ENCODE measurements at regions not wholly inside any gene's neighbourhood (a gene's known extent, or its start where the extent isn't known, plus 50 kb on each side); places are given as distances from the start of the nearest gene placed in this dataset.

DNA sequence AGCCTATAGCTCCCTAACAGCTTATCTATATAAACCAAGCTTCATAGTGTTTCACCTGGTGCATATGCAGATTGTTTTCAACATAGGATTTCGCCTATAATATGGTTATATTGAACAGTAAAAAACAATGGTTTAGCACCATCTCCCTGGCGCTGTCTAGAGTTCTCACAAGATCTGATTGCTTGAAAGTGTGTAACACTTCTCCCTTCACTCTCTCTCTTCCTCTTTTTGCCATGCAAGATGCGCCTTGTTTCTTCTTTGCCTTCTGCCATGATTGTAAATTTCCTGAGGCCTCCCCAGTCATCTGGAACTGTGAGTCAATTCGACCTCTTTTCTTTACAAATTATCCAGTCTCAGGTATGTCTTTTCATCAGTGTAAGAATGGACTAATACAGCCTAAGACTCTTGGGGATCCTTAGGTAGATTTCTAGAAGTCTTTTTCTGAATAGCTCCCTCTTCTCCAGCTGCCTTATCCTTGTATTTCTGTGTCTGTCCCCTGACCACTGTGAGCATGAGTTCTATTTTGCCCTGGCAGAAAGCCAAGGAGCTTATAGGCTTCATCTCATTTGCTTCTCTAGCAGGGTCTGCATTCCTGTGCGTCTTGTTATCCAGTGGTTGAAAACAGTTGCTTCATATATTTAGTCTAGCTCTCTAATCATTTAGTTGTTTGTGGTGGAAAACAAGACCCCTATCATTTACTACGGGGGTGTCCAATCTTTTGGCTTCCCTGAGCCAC, 401.6 kb downstream of the GPD2 start:
- H3K4me3 Mint-ChIP-seq = no peak overlapping the region
- ATAC-seq (replicated peaks; ENCODE audit: extremely low read depth, poor library complexity, severe bottlenecking) = no peak

DNA sequence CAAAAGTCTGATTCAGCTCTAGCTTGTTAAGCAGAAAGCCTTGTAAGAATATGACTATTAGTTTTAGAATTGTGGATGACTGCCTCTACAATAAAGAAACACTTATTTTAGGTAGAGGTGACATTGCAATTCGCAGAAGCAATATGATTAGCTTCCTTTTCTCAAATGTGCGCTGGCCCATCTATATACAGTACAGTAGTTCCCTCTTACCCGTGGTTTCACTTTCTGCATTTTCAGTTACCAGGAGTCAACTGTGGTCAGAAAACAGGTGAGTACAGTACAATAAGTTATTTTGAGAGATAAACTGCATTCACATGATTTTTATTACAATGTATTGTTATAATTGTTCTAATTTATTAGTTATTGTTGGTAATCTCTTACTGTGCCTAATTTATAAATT, 405.1 kb downstream of the GPD2 start:
- Mint-ChIP-seq H3K27me3 (no peaks in the 10 kb centered on the region), H3K4me1 (no peaks in the 10 kb centered on the region), H3K4me3 (no peak overlapping the region), H3K36me3 (ENCODE audit: insufficient read depth) (no peaks in the 10 kb centered on the region), H3K27ac (ENCODE audit: low read depth) (no peak overlapping the region), H3K9me3 (peaks cover 6% of the 10 kb centered on the region)
- no peak for ATAC-seq (replicated peaks; ENCODE audit: extremely low read depth, poor library complexity, severe bottlenecking)
- DNase-seq (ENCODE audit: low spot score in 2 of 2) = no peak

More for the DNA sequence above, 401.6 kb downstream of the GPD2 start:
- H3K27me3 Mint-ChIP-seq = no peaks in the 10 kb centered on the region
- no peaks in the 10 kb centered on the region for H3K36me3 Mint-ChIP-seq (ENCODE audit: insufficient read depth)
- DNase-seq (ENCODE audit: low spot score in 2 of 2) = no peak
- H3K9me3 Mint-ChIP-seq = peaks cover 6% of the 10 kb centered on the region
- no peak overlapping the region for H3K27ac Mint-ChIP-seq (ENCODE audit: low read depth)
- no peaks in the 10 kb centered on the region for H3K4me1 Mint-ChIP-seq

DNA sequence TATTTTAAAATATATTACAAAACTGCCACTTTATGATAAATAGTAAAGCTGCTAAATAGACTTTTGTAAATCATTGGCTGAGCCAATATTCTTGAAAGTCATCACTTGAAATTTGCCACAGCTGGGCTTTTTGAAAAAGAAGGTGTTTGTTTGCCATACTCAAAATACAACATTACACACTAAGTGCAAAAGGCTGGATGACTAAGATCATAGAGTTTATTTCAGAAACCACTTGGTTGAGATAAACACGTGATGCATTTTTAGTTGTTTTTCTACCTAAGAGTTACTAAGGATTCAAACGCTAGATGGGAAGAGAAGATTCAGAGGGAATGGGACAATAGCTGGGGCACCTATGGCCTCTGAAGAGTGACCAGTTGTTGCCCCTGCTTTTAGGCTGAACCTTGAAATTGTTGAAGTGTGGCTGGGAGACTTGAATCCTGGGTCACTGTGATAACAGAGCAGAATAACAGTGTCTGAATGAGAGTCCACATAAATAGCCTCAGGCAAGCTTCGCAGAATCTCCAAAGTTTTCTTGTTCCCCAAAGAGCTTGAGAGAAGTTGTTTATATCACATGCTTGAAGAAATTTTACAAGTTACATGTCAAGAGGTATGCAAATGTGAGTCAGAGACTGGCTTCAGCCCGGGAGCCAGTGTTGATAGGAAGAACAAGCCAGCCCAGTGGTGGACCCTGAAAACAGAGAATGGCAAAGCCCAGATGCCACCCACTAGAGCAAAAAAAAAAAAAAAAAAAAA, 409.8 kb downstream of the GPD2 start:
- H3K27ac Mint-ChIP-seq (ENCODE audit: low read depth) = no peak overlapping the region
- ATAC-seq (replicated peaks; ENCODE audit: extremely low read depth, poor library complexity, severe bottlenecking) = no peak
- H3K4me1 Mint-ChIP-seq = no peaks in the 10 kb centered on the region
- no peak for DNase-seq (ENCODE audit: low spot score in 2 of 2)
- H3K27me3 Mint-ChIP-seq = no peaks in the 10 kb centered on the region
- H3K9me3 Mint-ChIP-seq = no peaks in the 10 kb centered on the region
- H3K4me3 Mint-ChIP-seq = no peak overlapping the region
- no peaks in the 10 kb centered on the region for H3K36me3 Mint-ChIP-seq (ENCODE audit: insufficient read depth)

DNA sequence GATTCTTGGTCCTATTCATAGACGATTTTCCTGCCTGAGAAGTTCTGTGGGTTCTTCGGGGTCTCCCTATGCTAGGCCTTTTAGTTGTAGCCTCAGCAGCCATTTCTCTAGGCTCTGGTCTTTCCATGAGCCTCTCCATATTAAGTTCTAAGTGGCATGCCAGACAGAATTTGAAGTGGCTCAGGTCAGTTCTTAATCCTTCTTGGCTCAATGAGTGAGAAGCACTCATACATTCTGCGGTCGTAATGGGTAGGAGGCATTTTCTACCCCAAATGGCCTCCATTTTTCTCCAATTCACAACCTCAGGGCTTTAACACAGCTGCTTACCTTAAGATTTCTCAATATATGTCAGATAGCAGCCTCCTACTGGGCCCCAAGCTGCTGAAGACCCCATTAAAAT, 405.3 kb upstream of the GALNT5 start:
- ATAC-seq (replicated peaks; ENCODE audit: extremely low read depth, poor library complexity, severe bottlenecking) (no peak), DNase-seq (ENCODE audit: low spot score in 2 of 2) (no peak)
- no peak overlapping the region for H3K27ac Mint-ChIP-seq (ENCODE audit: low read depth)
- no peaks in the 10 kb centered on the region for H3K4me1 Mint-ChIP-seq
- H3K36me3 Mint-ChIP-seq (ENCODE audit: insufficient read depth) = no peaks in the 10 kb centered on the region
- H3K9me3 Mint-ChIP-seq = no peaks in the 10 kb centered on the region
- H3K27me3 Mint-ChIP-seq = no peaks in the 10 kb centered on the region
- H3K4me3 Mint-ChIP-seq = no peak overlapping the region

DNA sequence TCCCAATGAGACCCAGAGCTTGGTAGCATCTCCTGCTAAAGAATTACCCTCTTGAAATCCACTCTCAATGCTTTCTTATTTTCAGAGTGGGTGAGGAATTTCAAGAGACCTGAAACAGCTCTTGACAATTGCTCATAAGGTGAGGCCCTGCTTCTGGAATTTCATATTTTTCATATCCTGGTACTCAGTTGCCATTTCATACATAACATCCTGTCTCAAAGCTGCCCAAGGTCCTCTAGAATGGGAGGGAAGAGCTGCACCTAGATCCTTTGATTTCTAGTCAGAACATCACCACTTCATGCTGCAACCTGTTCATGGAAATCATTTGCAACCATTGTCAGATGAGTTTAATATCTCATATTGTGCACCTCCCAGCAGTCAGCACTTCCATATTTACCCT, 404.8 kb upstream of the GALNT5 start:
- Mint-ChIP-seq H3K4me3 (no peak overlapping the region), H3K36me3 (ENCODE audit: insufficient read depth) (no peaks in the 10 kb centered on the region), H3K27me3 (no peaks in the 10 kb centered on the region), H3K9me3 (no peaks in the 10 kb centered on the region), H3K27ac (ENCODE audit: low read depth) (no peak overlapping the region), H3K4me1 (no peaks in the 10 kb centered on the region)
- DNase-seq (ENCODE audit: low spot score in 2 of 2) (no peak), ATAC-seq (replicated peaks; ENCODE audit: extremely low read depth, poor library complexity, severe bottlenecking) (no peak)

DNA sequence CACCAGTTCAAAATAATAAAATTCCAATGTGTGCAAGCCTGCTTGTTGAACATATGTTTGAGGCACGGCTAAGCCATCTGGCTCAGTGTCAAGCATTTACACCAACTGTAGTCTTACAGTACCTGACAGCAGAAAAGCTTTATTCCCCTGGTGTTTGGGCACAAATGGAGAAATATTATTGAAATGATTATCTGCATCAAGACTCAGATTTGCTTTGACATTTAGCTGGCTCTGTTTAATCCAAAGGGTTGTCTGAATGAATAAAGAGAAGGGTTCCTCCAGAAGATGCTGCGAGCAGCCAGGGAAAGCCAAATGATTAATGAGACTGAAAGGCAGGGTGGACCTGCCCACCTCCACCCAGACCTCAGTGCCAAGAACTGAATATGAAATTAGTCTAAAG, 393.2 kb upstream of the GALNT5 start:
- ATAC-seq (replicated peaks; ENCODE audit: extremely low read depth, poor library complexity, severe bottlenecking) (no peak), DNase-seq (ENCODE audit: low spot score in 2 of 2) (no peak)
- Mint-ChIP-seq H3K9me3 (no peaks in the 10 kb centered on the region), H3K4me3 (no peak overlapping the region), H3K4me1 (no peaks in the 10 kb centered on the region), H3K36me3 (ENCODE audit: insufficient read depth) (peaks cover 2% of the 10 kb centered on the region), H3K27ac (ENCODE audit: low read depth) (no peak overlapping the region), H3K27me3 (no peaks in the 10 kb centered on the region)

DNA sequence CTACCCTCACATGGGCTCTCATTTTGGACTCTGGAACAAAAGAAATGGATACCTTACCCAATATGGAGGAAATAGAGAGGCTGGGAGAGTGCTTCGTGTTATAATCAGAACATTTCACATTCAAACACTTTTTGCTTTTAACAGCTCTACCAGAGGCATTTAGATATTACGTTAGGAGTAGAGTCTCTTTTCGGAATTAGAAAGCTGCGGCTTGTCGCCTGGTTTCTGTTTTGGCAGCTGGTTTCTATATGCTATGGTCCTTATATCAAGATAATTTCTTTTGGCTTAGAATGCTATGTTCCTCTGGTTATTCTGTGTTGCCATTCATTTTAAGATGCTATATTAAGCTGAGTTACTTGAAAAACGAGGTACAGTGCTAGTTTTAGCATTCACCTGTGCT, 392.8 kb upstream of the GALNT5 start:
- ATAC-seq (replicated peaks; ENCODE audit: extremely low read depth, poor library complexity, severe bottlenecking) = no peak
- Mint-ChIP-seq H3K27ac (ENCODE audit: low read depth) (no peak overlapping the region), H3K4me3 (no peak overlapping the region), H3K36me3 (ENCODE audit: insufficient read depth) (peaks cover 2% of the 10 kb centered on the region), H3K4me1 (no peaks in the 10 kb centered on the region), H3K27me3 (no peaks in the 10 kb centered on the region), H3K9me3 (no peaks in the 10 kb centered on the region)
- no peak for DNase-seq (ENCODE audit: low spot score in 2 of 2)

DNA sequence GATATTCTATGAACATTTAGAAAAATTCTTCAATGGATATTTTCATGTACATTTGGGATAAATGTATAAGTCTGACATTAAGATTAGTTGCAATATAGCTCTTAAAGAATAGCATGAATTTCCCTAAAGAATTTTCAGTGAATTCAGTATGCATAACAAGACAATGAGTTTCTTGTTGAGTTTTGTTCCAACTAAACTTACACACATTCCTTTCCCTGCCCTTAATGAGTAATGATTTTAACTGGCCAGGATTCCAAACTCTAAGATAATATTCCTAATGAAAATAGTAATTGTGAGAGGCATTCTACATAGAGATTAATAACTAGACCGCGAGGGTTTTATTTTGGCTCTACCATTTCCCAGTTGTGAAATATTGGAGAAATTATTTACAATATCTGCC, 390.3 kb upstream of the GALNT5 start:
- Mint-ChIP-seq H3K36me3 (ENCODE audit: insufficient read depth) (peaks cover 2% of the 10 kb centered on the region), H3K4me3 (no peak overlapping the region), H3K9me3 (peaks cover under 1% of the 10 kb centered on the region), H3K27ac (ENCODE audit: low read depth) (no peak overlapping the region), H3K4me1 (no peaks in the 10 kb centered on the region), H3K27me3 (no peaks in the 10 kb centered on the region)
- DNase-seq (ENCODE audit: low spot score in 2 of 2) = no peak
- no peak for ATAC-seq (replicated peaks; ENCODE audit: extremely low read depth, poor library complexity, severe bottlenecking)

DNA sequence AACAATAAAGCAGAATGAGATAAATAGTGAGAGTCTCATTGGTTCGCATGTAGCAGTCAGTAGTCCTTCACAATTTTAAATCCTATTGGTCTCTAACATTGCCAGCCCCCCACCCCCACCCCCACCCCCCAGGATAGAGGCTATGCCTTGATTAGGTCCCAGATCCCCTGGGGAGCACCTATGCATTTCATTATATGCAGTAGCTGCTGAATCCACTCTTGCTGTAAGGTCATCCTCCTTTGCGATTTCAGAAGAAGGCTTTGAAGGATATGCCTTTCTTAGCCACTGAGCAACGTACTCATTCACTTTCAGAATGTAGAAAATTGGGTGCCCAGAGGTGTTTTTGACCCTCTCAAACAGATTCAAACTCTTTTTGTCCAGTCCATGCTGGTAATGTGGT, 382.8 kb upstream of the GALNT5 start:
- peaks cover 5% of the 10 kb centered on the region for H3K9me3 Mint-ChIP-seq
- no peak overlapping the region for H3K4me3 Mint-ChIP-seq
- ATAC-seq (replicated peaks; ENCODE audit: extremely low read depth, poor library complexity, severe bottlenecking) = no peak
- no peak for DNase-seq (ENCODE audit: low spot score in 2 of 2)
- no peaks in the 10 kb centered on the region for H3K4me1 Mint-ChIP-seq
- H3K27ac Mint-ChIP-seq (ENCODE audit: low read depth) = no peak overlapping the region
- no peaks in the 10 kb centered on the region for H3K27me3 Mint-ChIP-seq
- H3K36me3 Mint-ChIP-seq (ENCODE audit: insufficient read depth) = peaks cover 2% of the 10 kb centered on the region

DNA sequence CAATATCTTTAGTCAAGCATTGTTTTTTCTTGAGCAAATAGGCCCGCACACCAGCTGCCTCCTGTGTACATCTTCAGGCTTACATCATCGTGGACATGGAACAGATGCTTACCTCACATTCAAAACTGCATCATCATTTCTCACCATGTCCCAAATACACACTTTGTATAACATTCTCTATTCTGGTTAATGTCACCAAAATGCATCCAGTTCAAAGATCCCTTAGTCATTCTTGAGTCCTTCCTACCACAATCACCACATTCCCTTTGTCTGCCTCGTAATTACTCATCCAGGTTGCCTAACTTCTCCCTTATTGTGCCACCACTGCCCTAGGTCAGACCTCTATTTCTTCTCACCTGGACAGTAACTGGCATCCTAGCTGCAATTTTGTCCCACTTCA, 373.7 kb upstream of the GALNT5 start:
- H3K9me3 Mint-ChIP-seq = no peaks in the 10 kb centered on the region
- no peak for ATAC-seq (replicated peaks; ENCODE audit: extremely low read depth, poor library complexity, severe bottlenecking)
- no peak for DNase-seq (ENCODE audit: low spot score in 2 of 2)
- no peaks in the 10 kb centered on the region for H3K27me3 Mint-ChIP-seq
- H3K4me1 Mint-ChIP-seq = no peaks in the 10 kb centered on the region
- no peak overlapping the region for H3K27ac Mint-ChIP-seq (ENCODE audit: low read depth)
- H3K36me3 Mint-ChIP-seq (ENCODE audit: insufficient read depth) = no peaks in the 10 kb centered on the region
- H3K4me3 Mint-ChIP-seq = no peak overlapping the region

DNA sequence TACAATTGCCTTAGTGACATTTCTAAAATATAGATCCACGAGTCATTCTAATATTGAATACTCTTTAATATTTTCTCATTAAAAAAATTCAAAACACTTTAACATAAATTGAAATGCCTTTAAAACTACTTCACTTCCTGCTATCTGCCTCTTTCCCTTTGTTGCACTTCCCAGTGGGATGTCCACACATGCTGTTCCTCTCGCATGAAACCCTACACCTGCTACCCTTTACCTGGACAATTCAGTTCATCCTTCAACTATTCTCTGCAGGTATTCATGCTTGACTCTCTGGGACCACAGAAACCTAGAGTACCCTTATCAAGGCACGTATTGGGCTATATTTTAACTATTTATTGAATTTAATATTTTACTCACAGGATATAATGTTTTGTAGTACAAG, 373.3 kb upstream of the GALNT5 start:
- no peaks in the 10 kb centered on the region for H3K9me3 Mint-ChIP-seq
- no peak overlapping the region for H3K4me3 Mint-ChIP-seq
- ATAC-seq (replicated peaks; ENCODE audit: extremely low read depth, poor library complexity, severe bottlenecking) = no peak
- H3K27ac Mint-ChIP-seq (ENCODE audit: low read depth) = no peak overlapping the region
- H3K27me3 Mint-ChIP-seq = no peaks in the 10 kb centered on the region
- no peak for DNase-seq (ENCODE audit: low spot score in 2 of 2)
- H3K36me3 Mint-ChIP-seq (ENCODE audit: insufficient read depth) = no peaks in the 10 kb centered on the region
- no peaks in the 10 kb centered on the region for H3K4me1 Mint-ChIP-seq

DNA sequence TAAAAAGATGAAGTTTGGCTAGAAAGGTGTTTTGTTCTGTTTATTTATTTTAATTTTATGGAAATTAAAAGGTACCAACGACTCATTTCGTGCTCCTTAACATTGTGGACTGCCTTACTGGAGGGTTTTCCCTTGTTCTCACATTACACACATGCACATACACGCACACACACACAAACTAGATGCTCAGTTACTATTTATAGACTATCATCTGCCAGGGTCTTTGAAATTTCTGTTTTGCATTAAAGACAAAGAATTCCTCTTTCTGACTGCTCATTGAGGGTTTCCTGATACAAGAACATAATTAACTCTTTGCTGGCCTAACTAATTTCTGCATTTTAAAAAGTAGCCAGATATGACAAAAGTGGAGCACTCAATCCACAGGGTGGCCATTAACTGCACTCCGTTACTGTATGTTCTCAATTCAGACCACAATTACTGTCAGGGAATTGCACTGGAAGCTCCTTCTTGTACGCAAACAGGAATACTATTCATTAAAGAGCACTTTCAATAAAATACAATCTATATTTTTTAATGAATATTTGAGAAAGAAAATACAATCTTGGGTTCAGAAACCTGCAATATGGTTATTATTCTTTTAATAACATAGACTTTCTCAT, 366.9 kb upstream of the GALNT5 start:
- H3K36me3 Mint-ChIP-seq (ENCODE audit: insufficient read depth) = no peaks in the 10 kb centered on the region
- H3K9me3 Mint-ChIP-seq = no peaks in the 10 kb centered on the region
- no peak overlapping the region for H3K27ac Mint-ChIP-seq (ENCODE audit: low read depth)
- no peaks in the 10 kb centered on the region for H3K4me1 Mint-ChIP-seq
- no peak for DNase-seq (ENCODE audit: low spot score in 2 of 2)
- H3K27me3 Mint-ChIP-seq = no peaks in the 10 kb centered on the region
- ATAC-seq (replicated peaks; ENCODE audit: extremely low read depth, poor library complexity, severe bottlenecking) = no peak
- H3K4me3 Mint-ChIP-seq = no peak overlapping the region

DNA sequence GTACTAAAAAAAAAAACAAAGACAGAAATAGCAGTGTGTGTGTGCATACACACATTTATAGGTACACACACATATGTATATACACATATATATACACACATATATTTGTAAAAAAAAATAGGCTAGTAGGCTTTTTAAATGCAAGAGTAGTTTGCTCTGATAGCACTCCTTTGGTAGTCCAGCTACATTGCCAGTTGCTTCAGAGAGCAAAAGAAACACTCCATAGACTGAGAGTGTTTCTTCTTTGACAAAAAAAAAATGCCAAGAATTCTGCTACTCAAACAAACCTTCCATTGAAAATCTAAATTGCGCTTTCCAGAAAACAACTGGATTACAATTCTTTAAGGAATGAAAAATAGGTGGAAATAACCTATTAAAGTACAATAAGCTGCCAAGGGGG, 365.9 kb upstream of the GALNT5 start:
- no peaks in the 10 kb centered on the region for H3K27me3 Mint-ChIP-seq
- no peak for DNase-seq (ENCODE audit: low spot score in 2 of 2)

More for the DNA sequence above, 365.9 kb upstream of the GALNT5 start:
- no peak overlapping the region for H3K4me3 Mint-ChIP-seq
- no peaks in the 10 kb centered on the region for H3K4me1 Mint-ChIP-seq
- H3K9me3 Mint-ChIP-seq = no peaks in the 10 kb centered on the region
- no peak for ATAC-seq (replicated peaks; ENCODE audit: extremely low read depth, poor library complexity, severe bottlenecking)
- no peaks in the 10 kb centered on the region for H3K36me3 Mint-ChIP-seq (ENCODE audit: insufficient read depth)
- H3K27ac Mint-ChIP-seq (ENCODE audit: low read depth) = no peak overlapping the region
